ENCODE measurements at regions not wholly inside any gene's neighbourhood (a gene's known extent, or its start where the extent isn't known, plus 50 kb on each side); places are given as distances from the start of the nearest gene placed in this dataset.

DNA sequence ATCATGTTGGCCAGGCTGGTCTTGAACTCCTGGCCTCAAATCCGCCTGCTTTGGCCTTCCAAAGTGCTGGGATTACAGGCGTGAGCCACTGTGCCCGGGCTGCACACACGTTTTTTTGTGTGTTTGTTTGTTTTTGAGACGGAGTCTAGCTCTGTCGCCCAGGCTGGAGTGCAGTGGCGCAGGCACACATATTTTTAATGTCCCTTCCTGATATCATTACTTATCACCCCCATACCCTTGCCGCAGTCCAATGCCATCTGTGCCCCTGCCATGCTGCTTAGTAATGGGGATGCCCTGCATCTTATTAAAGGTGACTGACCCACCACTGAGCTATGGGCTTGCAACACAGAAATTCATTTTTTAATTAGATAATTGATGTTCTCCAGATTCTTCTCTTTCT, 180.7 kb downstream of the TEX36 start:
- CTCF ChIA-PET (ENCODE audit: unreplicated experiment) = no interaction called here

DNA sequence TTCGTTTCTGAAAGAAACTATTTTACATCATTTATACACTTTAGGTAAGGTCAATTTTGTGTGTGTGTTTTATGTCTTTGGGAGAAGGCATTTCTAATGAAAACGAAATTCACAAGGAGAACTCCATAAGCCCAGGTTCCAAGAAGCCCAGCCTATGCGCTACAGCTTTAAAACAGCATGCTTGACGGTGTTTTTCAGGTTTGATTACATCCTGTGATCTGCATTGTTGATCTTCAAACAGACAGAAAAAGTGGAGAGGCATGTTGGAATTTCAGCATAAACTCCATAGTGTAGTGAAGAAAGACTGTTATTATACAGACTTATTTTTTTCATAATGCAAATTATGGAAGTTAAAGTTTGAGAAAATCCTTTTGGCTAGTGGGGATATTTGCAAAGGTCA, 187.6 kb downstream of the TEX36 start:
- TF ChIP-seq, protein P1, sequence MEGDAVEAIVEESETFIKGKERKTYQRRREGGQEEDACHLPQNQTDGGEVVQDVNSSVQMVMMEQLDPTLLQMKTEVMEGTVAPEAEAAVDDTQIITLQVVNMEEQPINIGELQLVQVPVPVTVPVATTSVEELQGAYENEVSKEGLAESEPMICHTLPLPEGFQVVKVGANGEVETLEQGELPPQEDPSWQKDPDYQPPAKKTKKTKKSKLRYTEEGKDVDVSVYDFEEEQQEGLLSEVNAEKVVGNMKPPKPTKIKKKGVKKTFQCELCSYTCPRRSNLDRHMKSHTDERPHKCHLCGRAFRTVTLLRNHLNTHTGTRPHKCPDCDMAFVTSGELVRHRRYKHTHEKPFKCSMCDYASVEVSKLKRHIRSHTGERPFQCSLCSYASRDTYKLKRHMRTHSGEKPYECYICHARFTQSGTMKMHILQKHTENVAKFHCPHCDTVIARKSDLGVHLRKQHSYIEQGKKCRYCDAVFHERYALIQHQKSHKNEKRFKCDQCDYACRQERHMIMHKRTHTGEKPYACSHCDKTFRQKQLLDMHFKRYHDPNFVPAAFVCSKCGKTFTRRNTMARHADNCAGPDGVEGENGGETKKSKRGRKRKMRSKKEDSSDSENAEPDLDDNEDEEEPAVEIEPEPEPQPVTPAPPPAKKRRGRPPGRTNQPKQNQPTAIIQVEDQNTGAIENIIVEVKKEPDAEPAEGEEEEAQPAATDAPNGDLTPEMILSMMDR (conservative IDR thresholded peaks at IDR 0.05; ENCODE audit: low read length) = no peak
- no peak for TF ChIP-seq EZH2phosphoT487 (IDR thresholded peaks at IDR 0.05; ENCODE audit: borderline replicate concordance, low read depth, low read length)
- H3K4me2 ChIP-seq (ENCODE audit: low read length) = no peak overlapping the region
- H3K4me3 ChIP-seq (ENCODE audit: low read depth, low read length, poor library complexity, severe bottlenecking) = no peak overlapping the region
- H3K27ac ChIP-seq (ENCODE audit: low read depth, low read length, poor library complexity, severe bottlenecking) = no peak overlapping the region
- H3K4me1 ChIP-seq (ENCODE audit: insufficient read depth, low read length, poor library complexity, severe bottlenecking) = no peaks in the 10 kb centered on the region
- no TSS peak for BruUV-seq (replicated peaks)
- intact Hi-C loops (cut with micrococcal nuclease; ENCODE audit: unreplicated experiment) = no loop called here
- CTCF ChIA-PET (ENCODE audit: unreplicated experiment) = no interaction called here
- no peak for DNase-seq (ENCODE audit: low spot score)
- no peaks in the 10 kb centered on the region for H3K9me2 ChIP-seq (ENCODE audit: insufficient read depth, low read length)
- H3K36me3 ChIP-seq (ENCODE audit: insufficient read depth, low read length) = no peaks in the 10 kb centered on the region
- H3K79me2 ChIP-seq (ENCODE audit: insufficient read depth, low read depth, low read length) = no peaks in the 10 kb centered on the region
- H4K20me1 ChIP-seq (ENCODE audit: insufficient read depth, low read length) = no peaks in the 10 kb centered on the region
- no peak overlapping the region for H2AFZ ChIP-seq (ENCODE audit: low read length)
- POLR2A ChIA-PET = interaction anchor here (0.9 to 1.4 kb wide), 2 partner anchors 17 to 992 kb away, joined by 3 to 5 read pairs; no protein-coding TSS in a partner anchor
- H3K9me3 ChIP-seq (ENCODE audit: low read length) = no peaks in the 10 kb centered on the region

More for the DNA sequence above, 180.7 kb downstream of the TEX36 start:
- Histone ChIP-seq H3K4me2 (ENCODE audit: low read length) (no peak overlapping the region), H3K4me1 (ENCODE audit: insufficient read depth, low read length, poor library complexity, severe bottlenecking) (no peaks in the 10 kb centered on the region), H3K4me3 (ENCODE audit: low read depth, low read length, poor library complexity, severe bottlenecking) (no peak overlapping the region), H3K9me2 (ENCODE audit: insufficient read depth, low read length) (no peaks in the 10 kb centered on the region), H3K79me2 (ENCODE audit: insufficient read depth, low read depth, low read length) (no peaks in the 10 kb centered on the region), H3K27ac (ENCODE audit: low read depth, low read length, poor library complexity, severe bottlenecking) (no peak overlapping the region), H4K20me1 (ENCODE audit: insufficient read depth, low read length) (no peaks in the 10 kb centered on the region), H2AFZ (ENCODE audit: low read length) (no peak overlapping the region), H3K36me3 (ENCODE audit: insufficient read depth, low read length) (no peaks in the 10 kb centered on the region), H3K9me3 (ENCODE audit: low read length) (no peaks in the 10 kb centered on the region)
- DNase-seq (ENCODE audit: low spot score) = no peak
- intact Hi-C loops (cut with micrococcal nuclease; ENCODE audit: unreplicated experiment) = no loop called here
- no TSS peak for BruUV-seq (replicated peaks)
- TF ChIP-seq, protein P1 (conservative IDR thresholded peaks at IDR 0.05; ENCODE audit: low read length) = no peak
- TF ChIP-seq EZH2phosphoT487 (IDR thresholded peaks at IDR 0.05; ENCODE audit: borderline replicate concordance, low read depth, low read length) = no peak
- POLR2A ChIA-PET = no interaction called here

DNA sequence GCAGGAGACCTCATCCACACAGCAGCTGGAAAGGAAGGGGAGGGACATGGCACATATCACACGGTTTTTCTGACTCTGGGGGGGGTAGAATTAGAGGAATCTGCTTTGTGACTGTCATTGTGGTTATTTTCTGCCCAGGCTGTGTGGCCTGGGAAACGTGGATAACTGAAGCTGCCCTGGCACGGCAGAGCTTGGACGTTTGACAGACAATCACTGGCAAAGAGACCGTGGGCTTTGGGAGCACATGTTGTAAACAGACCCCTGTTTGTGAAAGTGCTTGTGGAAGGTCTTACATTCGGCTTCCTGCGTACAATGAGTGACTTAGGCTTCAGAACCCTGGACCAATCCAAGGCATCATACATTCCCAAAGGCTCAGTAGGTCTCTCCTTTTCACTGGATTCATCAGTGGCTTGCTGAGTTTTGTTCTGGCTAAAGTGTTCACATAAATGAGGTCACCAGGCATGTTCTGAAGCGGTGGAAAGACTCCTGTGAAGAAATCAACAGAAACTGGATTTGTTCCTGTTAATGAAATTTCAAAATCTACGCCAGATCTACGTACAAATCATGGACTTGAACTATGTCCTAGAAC, 188.2 kb downstream of the TEX36 start:
- Histone ChIP-seq H3K79me2 (ENCODE audit: insufficient read depth, low read depth, low read length) (no peaks in the 10 kb centered on the region), H3K4me1 (ENCODE audit: insufficient read depth, low read length, poor library complexity, severe bottlenecking) (no peaks in the 10 kb centered on the region), H3K9me3 (ENCODE audit: low read length) (no peaks in the 10 kb centered on the region), H2AFZ (ENCODE audit: low read length) (no peak overlapping the region), H3K27ac (ENCODE audit: low read depth, low read length, poor library complexity, severe bottlenecking) (no peak overlapping the region), H3K36me3 (ENCODE audit: insufficient read depth, low read length) (no peaks in the 10 kb centered on the region), H4K20me1 (ENCODE audit: insufficient read depth, low read length) (no peaks in the 10 kb centered on the region), H3K4me3 (ENCODE audit: low read depth, low read length, poor library complexity, severe bottlenecking) (no peak overlapping the region), H3K9me2 (ENCODE audit: insufficient read depth, low read length) (no peaks in the 10 kb centered on the region), H3K4me2 (ENCODE audit: low read length) (no peak overlapping the region)
- BruUV-seq (replicated peaks) = no TSS peak
- DNase-seq (ENCODE audit: low spot score) = no peak
- CTCF ChIA-PET (ENCODE audit: unreplicated experiment) = no interaction called here
- intact Hi-C loops (cut with micrococcal nuclease; ENCODE audit: unreplicated experiment) = no loop called here
- TF ChIP-seq EZH2phosphoT487 (IDR thresholded peaks at IDR 0.05; ENCODE audit: borderline replicate concordance, low read depth, low read length) = no peak
- TF ChIP-seq, protein P1 (conservative IDR thresholded peaks at IDR 0.05; ENCODE audit: low read length) = no peak
- POLR2A ChIA-PET = interaction anchor here (1.4 kb wide), 1 partner anchor 18 kb away, joined by 5 read pairs; no protein-coding TSS in a partner anchor

Data from OCI-LY7 (cell line).